A673 (cell line): ENCODE measurements at regions not wholly inside any gene's neighbourhood (a gene's known extent, or its start where the extent isn't known, plus 50 kb on each side); places are given as distances from the start of the nearest gene placed in this dataset.

Source experiments
- CTCF ChIP-seq: fragments of 300-800, 200-600 bp; sonication (generic); conservative IDR thresholded peaks from 2 replicates; pipeline ENCODE4 v1.5.1; 2017; ENCODE audit warnings: low read depth, mild to moderate bottlenecking, antibody characterized with exemption, low read length, moderate library complexity, mixed read lengths
- EZH2 ChIP-seq: fragments of 200-600 bp; sonication (generic); IDR thresholded peaks from 2 replicates; pipeline ENCODE4 v1.6.1; 2017; ENCODE audit warnings: borderline replicate concordance, low read depth, mild to moderate bottlenecking, mixed read lengths, antibody characterized with exemption, low read length; ENCODE audit not compliant: poor library complexity, severe bottlenecking

GRCh38 chrX:39648548-39649254, 449.1 kb downstream of the BCOR start:
- TF ChIP-seq CTCF = no peak
- TF ChIP-seq EZH2 = no peak
